M059J (cell line): ENCODE measurements at regions not wholly inside any gene's neighbourhood (a gene's known extent, or its start where the extent isn't known, plus 50 kb on each side); places are given as distances from the start of the nearest gene placed in this dataset.
"Not testable (repeated sequence)": the region's sequence is repeated elsewhere in the genome, so short reads cannot be mapped to it uniquely, and the experiment has no call there.

Source experiments
- DNase-seq: peaks from one replicate; pipeline ENCODE4 v3.0.0-alpha.2; 2012; ENCODE audit warnings: low read depth

DNA sequence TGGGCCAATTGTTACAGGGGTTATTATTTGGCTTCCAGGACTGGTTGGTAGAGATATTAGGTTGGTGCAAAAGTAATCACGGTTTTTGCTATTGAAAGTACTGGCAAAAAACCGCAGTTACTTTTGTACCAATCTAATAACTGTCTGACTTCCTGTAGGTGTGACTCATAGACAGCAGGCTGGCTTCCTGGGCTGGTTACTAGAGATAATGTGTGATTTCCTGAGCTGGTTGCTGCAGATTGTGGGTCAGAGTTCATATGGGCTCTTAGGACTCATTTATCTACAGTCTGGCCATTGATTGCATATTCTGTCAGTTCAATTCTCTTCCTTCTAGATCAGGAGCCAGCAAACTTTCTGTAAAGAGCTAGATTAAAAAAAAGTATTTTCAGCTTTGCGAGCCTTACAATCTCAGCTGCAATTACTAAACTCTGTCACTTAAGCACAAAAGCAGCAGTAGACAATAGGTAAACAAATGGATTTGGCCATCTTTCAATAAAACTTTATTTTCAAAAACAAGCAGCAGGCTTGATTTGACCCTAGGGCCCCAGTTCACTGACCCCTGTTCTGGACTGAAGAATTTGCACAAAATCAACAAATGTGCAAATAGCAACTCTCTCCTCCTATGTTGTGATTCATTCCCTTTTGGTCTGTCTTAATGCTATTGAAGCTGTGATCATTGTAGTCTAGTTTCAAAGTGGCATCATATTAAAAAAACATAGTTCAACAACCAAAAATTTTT lies 50.8 kb upstream of the BOD1L1 start:
- DNase-seq: peak; percentile 33

DNA sequence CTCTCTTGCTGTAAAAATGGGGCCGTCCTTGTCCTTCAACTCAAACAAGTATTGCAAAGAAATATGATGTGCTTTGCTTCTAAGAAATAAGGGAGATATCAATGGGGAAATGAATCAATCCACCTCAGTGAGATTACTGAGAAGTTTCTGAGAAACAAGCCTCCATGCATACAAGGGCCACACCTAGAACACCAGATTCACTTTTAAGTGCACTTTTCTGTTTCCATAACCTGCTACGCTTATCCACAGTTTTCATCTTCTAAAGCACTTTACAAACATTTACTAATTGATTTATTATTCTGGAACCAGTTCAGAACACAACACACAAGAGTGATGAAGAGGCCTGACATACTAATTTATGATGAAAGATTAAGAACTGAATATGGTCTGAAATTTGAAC lies 54.0 kb upstream of the BOD1L1 start:
- no peak for DNase-seq

DNA sequence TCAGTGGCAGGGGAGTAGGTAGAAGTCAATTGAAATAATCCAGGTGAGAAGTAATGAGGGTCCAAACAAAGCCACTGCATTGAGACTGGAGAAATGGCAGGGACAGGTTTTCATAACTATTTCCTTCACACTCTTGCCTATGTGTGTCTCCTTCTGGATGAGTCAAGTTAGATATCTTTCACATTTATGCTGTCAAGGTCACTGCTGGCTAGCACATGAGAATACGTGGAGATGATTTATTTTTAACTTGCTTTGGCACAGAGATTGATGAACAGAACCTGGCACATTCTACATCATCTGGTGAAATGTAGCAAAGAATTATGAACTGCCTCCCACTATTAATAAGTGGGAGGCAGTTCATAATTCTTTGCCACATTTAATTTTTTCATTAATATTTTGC lies 66.7 kb upstream of the BOD1L1 start:
- DNase-seq: no peak

DNA sequence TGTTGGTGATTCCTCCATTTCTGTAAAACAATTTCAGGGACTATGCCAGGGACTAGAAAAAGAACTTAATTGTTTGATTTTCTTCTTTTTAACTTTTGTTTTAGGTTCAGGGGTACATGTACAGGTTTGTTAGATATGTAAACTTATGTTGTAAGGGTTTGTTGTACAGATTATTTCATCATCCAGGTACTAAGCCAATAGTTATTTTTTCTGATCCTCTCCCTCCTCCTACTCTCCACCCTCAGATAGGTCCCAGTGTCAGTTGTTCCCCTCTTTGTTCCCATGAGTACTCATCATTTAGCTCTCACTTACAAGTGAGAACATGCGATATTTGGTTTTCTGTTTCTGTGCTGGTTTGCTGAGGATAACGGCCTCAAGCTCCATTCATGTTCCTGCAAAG lies 70.8 kb upstream of the BOD1L1 start:
- no peak for DNase-seq

DNA sequence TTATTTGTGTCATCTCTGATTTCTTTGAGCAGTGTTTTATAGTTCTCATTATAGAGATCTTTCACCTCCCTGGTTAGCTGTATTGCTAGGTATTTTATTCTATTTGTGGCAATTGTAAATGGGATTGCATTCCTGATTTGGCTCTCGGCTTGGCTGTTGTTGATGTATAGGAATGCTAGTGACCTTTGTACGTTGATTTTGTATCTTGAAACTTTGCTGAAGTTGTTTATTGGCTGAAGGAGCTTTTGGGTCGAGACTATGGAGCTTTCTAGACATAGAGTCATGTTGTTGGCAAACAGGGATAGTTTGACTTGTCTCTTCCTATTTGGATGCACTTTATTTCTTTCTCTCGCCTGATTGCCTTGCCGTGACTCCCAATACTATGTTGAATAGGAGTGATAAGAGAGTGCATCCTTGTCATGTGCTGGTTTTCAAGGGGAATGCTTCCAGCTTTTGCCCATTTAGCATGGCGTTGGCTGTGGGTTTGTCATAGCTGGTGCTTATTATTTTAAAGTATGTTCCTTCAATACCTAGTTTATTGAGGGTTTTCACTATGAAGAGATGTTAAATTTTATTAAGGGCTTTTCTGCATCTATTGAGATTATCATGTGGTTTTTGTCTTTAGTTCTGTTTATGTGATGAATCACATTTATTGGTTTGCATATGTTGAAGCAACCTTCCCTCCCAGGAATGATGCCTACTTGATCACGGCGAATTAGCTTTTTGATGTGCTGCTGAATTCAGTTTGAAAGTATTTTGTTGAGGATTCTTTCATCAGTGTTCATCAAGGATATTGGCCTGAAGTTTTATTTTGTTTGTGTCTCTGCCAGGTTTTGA lies 72.7 kb upstream of the BOD1L1 start:
- DNase-seq: peak; percentile 94

DNA sequence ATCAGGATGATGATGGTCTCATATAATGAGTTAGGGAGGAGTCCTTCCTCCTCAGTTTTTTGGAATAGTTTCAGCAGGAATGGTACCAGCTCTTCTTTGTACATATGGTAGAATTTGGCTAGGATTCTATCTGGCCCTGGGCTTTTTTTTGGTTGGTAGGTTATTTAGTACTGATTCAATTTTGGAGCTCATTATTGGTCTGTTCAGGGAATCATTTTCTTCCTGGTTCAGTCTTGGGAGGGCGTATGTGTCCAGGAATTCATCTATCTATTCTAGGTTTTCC lies 73.3 kb upstream of the BOD1L1 start:
- not testable (repeated sequence) for DNase-seq

DNA sequence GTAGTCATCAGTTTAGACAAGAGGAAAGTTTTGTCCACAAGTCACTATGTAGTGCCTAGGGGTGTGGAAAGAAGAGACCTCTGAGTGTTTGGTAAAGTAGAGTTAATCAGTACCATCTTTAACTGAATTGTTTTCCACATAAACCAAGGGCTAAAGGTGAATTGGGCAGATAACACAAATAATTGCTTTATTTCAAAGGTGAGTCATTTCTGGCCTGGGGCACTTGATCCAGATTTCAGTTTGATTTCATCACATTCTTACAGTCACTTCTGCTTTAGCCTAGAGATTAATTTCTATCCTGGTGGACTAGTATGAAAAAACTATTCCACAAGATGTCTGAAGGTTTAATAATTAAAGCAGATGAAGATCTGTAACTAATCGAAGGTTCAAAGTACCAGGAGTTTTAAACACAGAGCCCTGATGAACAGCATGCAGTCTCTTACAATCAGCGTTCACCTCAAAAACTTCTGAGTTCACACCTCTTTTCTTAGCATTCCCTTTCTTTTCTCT lies 74.5 kb upstream of the BOD1L1 start:
- DNase-seq: peak; percentile 96

DNA sequence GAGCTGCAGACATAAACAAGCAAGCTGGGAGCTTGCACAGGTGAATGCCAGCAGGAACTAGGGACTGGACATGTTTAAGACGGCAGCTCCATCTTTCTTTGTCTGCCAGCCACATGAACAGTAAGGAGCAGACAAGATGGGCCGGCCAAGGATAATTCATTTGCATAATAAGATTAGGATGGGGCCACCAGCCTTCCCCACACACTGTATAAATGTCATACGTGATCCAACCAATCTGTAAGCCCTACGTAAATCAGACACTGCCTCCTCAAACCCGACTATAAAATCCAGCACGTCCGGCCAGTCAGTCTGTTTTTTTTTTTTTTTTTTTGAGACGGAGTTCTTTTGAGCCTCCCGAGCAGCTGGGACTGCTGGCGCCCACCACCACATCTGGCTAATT lies 75.6 kb upstream of the BOD1L1 start:
- no peak for DNase-seq

DNA sequence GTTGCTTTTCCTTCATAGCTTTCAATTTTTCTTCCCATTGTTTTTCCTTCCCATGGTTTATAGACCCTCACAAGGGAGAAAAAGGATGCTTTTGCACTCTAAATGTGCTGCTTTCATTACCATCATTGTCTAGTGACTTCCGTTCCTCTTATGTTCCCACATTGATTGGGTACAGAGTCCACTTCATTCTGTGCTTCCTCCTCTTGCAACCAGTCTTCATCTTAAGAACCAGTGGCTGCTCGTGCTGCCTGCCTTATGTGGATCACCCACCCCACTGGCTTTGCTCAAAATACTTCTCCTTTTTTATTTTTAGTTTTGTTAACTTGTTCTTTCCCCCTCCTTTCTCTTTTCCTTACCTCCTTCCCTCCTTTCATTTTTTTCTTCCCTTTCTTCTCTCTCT lies 76.5 kb upstream of the BOD1L1 start:
- DNase-seq: no peak

DNA sequence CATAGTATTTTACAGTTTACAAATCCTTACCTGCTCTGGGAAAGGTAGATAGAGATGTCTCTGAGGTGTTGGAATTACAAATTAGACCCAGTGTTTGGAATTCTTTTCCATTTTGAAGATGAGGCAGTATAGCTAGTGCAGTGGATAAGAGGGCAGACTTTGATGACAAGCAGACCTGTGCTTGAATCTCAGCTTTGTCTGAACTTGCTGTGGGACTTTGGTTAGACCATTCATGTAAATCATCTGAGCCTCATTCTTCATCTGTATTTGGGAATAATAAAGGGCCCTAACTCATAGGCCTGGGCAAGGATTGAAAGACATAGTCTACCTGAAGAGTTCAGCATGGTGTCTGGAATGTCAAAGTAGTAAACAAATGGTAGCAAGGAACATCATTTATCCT lies 77.2 kb upstream of the BOD1L1 start:
- no peak for DNase-seq

DNA sequence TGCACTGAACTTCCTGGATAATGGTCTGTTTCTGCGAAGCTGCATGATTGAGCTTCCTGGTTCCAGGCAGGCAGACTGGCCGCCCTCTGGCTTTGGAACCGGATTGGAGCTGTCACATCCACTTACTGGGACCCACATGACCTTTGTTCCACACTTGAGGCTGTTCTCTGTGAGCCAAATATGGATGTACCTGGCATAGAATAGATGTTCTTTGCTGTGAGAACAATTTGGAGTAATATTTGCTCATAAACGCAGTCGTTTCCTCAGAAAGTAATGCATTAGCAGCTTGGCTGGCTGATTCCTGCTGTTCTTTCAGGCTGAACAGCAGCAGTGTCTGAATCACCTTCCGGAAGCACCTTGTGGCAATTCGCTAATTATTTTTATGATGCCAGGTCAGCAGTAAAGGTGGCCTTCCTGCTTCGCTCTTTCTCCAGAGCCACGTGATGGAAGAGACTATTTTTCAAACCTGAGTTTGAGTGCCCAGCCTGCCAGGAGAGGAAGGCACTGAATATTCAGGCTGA lies 78.1 kb upstream of the BOD1L1 start:
- peak; percentile 84 for DNase-seq

DNA sequence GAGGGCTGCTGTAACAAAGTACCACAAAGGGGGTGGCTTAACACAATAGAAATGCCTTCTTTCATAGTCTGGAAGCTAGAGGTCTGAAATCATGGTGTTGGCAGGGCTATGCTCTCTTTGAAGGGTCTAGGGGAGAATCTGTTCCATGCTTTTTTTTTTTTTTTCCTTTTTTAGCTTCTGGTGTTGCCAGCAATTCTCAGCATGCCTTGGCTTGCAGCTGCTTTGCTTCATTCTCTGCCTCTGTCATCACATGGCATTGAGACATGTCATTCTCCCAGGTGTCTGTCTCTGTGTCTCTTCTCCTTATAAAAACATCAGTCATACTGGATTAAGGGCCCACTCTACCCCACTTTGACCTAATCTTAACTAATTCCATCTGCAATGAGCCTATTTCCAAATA lies 78.6 kb upstream of the BOD1L1 start:
- DNase-seq: peak; percentile 25

DNA sequence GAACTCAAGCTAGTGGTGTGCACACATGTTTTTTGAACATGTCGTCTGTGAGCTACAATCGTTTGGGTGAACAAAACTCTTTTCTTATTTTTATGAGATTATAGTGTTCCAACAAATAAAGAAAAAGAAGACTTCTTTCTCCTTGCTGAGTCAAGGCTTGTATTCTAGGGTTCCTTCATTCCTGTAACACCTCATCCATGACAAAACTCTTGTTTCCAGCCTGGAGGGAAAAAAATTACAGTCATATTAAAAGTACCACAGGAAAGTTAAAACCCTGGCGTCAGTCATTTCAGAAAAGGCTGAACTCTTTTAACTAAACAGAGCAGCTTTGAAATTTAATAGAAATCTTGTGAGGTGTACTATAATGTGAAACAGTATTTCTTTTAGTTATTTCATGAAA lies 79.2 kb upstream of the BOD1L1 start:
- DNase-seq: peak; percentile 52

DNA sequence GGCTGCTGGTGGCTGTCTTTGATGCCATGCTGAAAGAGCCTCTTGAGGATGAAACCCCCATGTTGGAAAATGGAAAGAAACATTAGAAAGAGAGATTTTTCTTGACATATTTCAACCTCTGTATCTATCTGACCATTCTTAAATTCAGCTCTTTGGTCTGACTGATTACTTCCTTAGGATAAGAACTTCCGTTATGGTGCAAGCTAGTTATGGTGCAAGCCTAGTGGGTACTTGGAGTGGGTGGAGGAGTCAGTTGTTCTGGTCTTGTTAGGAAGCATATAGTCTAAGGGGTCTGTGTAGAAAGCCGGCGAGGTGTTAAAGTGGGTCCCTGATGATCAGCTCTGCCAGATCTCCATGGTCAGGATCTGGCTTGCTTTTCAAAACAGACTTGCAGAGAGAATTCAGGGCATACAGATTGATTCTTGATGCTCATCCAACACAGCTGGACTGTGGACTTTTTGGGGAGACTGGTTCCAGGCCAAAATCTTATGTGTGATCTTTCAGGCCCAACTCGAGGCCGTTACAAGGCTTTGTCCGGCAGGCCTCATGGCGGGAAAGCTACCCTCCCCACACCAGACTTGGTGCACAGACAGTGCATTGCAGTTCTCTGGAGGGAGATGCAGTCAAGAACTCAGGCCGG lies 82.8 kb upstream of the BOD1L1 start:
- DNase-seq: no peak

DNA sequence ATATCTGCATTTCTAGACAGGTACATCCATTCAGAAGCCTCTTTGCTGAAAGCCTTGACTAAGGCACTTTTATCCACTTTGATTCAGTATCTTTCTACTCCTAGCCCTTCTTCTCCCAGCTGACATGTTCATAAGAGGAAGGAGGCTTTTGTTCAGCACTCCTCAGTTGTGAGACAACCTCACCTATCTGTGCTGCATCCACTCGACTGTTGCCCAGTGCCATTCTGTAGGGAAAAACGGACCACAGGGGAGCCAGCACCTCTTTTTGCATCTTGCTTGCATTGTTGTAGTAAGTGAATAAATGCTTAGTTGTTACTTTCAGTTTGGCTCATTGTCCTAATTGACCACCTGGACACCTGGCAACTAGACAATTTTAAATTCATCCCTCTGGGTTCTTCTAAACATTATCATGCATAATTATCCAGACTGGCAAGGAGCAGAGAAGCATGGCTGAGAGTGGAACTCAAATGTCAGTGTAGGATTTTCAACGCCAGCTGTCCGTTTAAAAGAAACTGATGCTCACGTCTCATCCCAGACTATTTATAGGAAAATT lies 83.8 kb upstream of the BOD1L1 start:
- DNase-seq: no peak

DNA sequence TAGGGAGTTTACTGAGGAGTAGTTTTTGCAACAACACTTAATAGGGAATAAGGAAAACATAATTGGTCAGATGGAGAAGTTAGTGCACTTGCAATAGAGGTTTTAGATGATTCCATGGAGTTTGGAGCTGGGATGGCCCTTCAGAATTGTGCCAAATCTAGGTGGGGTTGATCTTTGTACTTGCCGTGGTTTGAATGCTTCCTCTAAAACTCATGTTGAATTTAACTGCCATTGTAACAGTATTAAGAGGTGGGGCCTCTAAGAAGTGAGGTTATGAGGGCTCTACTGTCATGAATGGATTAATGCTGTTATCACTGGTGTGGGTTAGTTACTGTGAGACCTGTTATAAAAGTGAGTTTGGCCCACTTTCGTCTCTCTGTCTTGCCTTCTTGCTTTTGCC lies 94.4 kb upstream of the BOD1L1 start:
- DNase-seq: no peak

DNA sequence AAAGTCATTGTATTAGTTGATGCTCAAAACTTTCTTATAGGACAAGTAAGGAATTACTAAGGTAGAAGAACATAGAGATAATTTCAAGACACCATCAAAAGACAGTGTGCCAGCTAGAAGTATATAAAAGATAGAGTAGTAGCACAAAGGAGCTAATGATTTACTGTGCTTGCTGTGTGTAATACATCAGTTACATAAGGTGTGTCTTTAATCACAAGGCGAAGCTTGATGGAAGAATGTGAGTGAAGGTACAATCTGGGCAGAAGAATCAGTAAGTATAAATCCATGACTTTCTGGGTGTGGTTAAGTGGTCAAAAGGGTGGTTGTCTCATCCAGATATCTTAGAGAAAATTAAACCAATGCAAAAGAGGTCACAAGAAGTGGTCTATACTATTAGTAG lies 95.1 kb upstream of the BOD1L1 start:
- DNase-seq: no peak

DNA sequence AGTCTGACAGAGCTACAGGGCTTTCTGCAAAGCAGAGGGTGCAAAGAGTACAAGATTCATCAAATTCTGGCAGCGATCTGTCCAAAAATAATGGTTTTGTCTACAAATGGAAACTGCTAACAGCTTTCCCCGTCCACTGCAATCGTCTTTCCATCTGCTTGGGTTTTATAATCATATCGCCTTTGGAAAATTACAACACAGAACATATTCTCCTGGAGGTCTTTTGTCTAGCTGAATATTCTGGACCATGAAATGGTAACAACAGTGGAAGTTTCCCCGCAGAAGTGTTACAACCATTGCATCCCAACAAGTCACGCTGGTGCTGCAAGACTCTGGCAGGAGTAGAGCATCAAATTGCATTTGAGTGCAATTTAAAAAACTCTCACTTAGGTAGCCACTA lies 101.2 kb upstream of the BOD1L1 start:
- DNase-seq: no peak

DNA sequence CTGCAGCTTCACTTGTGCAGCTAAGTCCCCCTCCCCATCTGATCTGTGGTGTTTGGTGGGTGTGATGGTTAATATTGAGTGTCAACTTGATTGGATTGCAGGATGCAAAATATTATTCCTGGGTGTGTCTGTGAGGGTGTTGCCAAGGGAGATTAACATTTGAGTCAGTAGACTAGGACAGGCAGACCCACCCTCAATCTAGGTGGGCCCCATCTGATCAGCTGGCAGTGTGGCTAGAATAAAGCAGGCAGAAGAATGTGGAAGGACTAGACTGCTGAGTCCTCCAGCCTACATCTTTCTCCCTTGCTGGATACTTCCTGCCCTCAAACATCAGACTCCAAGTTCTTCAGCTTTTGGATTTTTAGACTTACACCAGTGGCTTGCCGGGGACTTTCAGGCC lies 103.5 kb upstream of the BOD1L1 start:
- DNase-seq: no peak

DNA sequence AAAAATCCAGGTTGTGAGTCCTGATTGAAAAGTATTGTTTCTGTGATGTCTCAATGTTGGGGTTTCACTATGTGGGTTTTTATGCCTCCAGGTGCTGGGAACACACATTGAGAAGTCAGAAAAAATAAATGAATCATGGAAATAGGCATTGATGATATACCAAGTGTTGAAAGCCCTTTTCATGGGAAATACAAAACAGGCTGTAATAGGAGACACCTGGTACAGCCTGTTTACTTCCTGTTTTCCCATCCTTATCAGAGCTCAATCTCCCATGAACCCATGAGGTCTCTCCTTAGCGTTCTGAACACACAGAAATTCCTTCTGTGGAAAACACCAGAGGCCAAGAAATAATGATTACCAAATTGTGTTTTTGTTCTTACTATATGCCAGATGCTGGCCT lies 106.3 kb upstream of the BOD1L1 start:
- DNase-seq: peak; percentile 15

DNA sequence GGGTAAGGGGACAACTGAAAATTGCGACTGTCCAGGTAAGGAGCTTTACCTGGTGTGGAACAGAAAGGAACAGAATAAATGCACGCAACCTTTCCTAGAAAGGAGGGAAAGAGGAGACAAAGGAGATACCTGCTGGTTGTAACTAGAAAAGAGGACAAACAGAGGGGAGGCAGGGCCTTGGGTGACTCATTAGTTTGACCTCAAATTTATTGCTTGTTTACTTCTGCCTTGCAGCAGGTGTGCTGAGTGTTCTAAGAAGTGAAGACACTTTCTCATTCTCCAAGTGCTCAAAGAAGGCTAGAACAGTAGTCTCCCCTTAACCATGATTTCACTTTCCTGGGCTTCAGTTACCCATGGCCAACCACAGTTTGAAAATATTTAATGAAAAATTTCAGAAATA lies 123.1 kb upstream of the BOD1L1 start:
- DNase-seq: peak; percentile 21

DNA sequence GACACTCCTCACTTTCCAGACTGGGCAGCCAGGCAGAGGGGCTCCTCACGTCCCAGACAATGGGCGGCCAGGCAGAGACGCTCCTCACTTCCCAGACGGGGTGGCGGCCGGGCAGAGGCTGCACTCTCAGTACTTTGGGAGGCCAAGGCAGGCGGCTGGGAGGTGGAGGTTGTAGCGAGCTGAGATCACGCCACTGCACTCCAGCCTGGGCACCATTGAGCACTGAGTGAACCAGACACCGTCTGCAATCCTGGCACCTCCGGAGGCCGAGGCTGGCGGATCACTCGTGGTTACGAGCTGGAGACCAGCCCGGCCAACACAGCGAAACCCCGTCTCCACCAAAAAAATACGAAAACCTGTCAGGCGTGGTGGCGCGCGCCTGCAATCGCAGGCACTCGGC lies 134.1 kb upstream of the BOD1L1 start:
- not testable (repeated sequence) for DNase-seq
